Fibroblast of lung (primary cell): ENCODE measurements at regions not wholly inside any gene's neighbourhood (a gene's known extent, or its start where the extent isn't known, plus 50 kb on each side); places are given as distances from the start of the nearest gene placed in this dataset.

Experiments used
- CTCF ChIP-seq, 2 donors: IDR thresholded peaks in 1 of 2; conservative IDR thresholded peaks in 1 of 2; 1 replicate in 1 of 2; 2 replicates in 1 of 2; pipeline ENCODE4 v1.5.1; 2011 to 2012; ENCODE audit warnings: low read length in 2 of 2, control low read depth in 1 of 2, inconsistent platforms in 1 of 2, low read depth in 1 of 2, mild to moderate bottlenecking in 1 of 2
- EZH2 ChIP-seq: IDR thresholded peaks from 2 replicates; pipeline ENCODE4 v1.5.1; 2012; ENCODE audit warnings: low read length, control low read depth, mild to moderate bottlenecking; ENCODE audit errors: missing control alignments

GRCh38 chr6:67956352-67956751 lies 678.7 kb upstream of the ADGRB3 start:
- no peak for TF ChIP-seq EZH2
- TF ChIP-seq CTCF (conservative IDR thresholded peaks at IDR 0.05 in 1 of 2, IDR thresholded peaks at IDR 0.05 in 1 of 2; ENCODE audit: low read depth in 1 of 2, low read length in 2 of 2), result no peak
